ENCODE measurements at regions not wholly inside any gene's neighbourhood (a gene's known extent, or its start where the extent isn't known, plus 50 kb on each side); places are given as distances from the start of the nearest gene placed in this dataset.

DNA sequence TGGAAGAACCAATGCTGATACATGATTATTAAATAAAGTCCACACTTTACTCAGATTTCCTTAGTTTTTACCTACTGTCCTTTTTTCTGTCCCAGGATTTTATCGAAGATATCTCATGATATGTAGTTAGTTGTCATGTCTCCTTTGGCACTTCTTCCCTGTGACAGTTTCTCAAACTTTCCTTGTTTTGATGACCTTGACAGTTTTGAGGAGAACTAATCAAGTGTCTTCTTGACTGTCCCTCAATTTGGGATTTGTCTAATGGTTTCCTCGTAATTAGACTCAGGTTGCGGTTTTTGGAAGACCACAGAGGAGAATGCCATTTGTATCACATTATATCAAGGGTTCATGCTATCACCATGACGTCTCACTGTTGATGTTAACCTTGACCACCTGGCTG lies 483.1 kb upstream of the ZNF608 start:
- Histone ChIP-seq H3K27ac (ENCODE audit: low read length) (no peak overlapping the region), H3K27me3 (ENCODE audit: control insufficient read depth, insufficient read depth, low read length) (no peaks in the 10 kb centered on the region), H3K4me1 (ENCODE audit: control insufficient read depth, insufficient read depth, low read length) (no peaks in the 10 kb centered on the region), H3K9me3 (ENCODE audit: control insufficient read depth, insufficient read depth, low read length) (no peaks in the 10 kb centered on the region), H3K4me3 (ENCODE audit: low read length) (no peak overlapping the region), H3K36me3 (ENCODE audit: control insufficient read depth, insufficient read depth, low read length) (no peaks in the 10 kb centered on the region)
- H3K9me3 Mint-ChIP-seq: no peaks in the 10 kb centered on the region
- DNase-seq (no peak), ATAC-seq (no peak)
- intact Hi-C loops (cut with micrococcal nuclease): no loop called here
- H3K27ac Mint-ChIP-seq: no peak overlapping the region
- H3K27me3 Mint-ChIP-seq (ENCODE audit: low read depth in 2 of 2): peaks cover 0 to 11% of the 10 kb centered on the region in 2 donors
- WGBS (ENCODE audit: insufficient coverage): 92% methylated on average over 4 of the region's 4 CpGs
- no peak overlapping the region for H3K4me3 Mint-ChIP-seq
- TF ChIP-seq, protein P1, sequence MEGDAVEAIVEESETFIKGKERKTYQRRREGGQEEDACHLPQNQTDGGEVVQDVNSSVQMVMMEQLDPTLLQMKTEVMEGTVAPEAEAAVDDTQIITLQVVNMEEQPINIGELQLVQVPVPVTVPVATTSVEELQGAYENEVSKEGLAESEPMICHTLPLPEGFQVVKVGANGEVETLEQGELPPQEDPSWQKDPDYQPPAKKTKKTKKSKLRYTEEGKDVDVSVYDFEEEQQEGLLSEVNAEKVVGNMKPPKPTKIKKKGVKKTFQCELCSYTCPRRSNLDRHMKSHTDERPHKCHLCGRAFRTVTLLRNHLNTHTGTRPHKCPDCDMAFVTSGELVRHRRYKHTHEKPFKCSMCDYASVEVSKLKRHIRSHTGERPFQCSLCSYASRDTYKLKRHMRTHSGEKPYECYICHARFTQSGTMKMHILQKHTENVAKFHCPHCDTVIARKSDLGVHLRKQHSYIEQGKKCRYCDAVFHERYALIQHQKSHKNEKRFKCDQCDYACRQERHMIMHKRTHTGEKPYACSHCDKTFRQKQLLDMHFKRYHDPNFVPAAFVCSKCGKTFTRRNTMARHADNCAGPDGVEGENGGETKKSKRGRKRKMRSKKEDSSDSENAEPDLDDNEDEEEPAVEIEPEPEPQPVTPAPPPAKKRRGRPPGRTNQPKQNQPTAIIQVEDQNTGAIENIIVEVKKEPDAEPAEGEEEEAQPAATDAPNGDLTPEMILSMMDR (IDR thresholded peaks at IDR 0.05): no peak
- peaks cover 0 to 5% of the 10 kb centered on the region in 2 donors for H3K4me1 Mint-ChIP-seq
- H3K36me3 Mint-ChIP-seq: no peaks in the 10 kb centered on the region

DNA sequence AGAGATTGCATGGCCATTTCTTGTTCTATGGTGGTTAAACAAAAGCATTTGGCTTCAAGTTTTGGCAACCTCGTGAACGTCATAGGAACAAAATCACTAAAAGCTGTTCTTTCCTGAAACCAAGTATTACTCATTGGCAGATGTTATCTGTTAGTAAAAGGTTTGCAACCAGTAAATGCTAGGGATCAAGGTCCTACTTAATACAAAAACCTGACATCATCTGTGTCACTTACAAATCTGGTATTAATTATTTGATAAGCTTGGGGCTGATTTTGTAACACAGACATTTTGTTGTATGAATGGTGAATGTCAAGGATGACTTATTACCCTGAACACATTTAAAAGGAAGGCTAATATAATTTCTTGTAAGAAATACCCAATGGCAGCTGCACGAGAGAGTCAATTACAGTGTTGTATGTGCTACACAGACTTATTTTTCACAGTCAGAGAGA lies 486.4 kb upstream of the ZNF608 start:
- Mint-ChIP-seq H3K27me3 (ENCODE audit: low read depth in 2 of 2) (peaks cover 0 to 11% of the 10 kb centered on the region in 2 donors), H3K4me1 (no peaks in the 10 kb centered on the region), H3K4me3 (no peak overlapping the region), H3K9me3 (no peaks in the 10 kb centered on the region), H3K27ac (no peak overlapping the region), H3K36me3 (no peaks in the 10 kb centered on the region)
- Histone ChIP-seq H3K4me3 (ENCODE audit: low read length) (no peak overlapping the region), H3K36me3 (ENCODE audit: control insufficient read depth, insufficient read depth, low read length) (no peaks in the 10 kb centered on the region), H3K27me3 (ENCODE audit: control insufficient read depth, insufficient read depth, low read length) (no peaks in the 10 kb centered on the region), H3K4me1 (ENCODE audit: control insufficient read depth, insufficient read depth, low read length) (no peaks in the 10 kb centered on the region), H3K27ac (ENCODE audit: low read length) (no peak overlapping the region), H3K9me3 (ENCODE audit: control insufficient read depth, insufficient read depth, low read length) (no peaks in the 10 kb centered on the region)
- TF ChIP-seq, protein P1 (IDR thresholded peaks at IDR 0.05): no peak
- 94% methylated on average over 3 of the region's 3 CpGs for WGBS (ENCODE audit: insufficient coverage)
- intact Hi-C loops (cut with micrococcal nuclease): no loop called here
- no peak for ATAC-seq
- no peak for DNase-seq

DNA sequence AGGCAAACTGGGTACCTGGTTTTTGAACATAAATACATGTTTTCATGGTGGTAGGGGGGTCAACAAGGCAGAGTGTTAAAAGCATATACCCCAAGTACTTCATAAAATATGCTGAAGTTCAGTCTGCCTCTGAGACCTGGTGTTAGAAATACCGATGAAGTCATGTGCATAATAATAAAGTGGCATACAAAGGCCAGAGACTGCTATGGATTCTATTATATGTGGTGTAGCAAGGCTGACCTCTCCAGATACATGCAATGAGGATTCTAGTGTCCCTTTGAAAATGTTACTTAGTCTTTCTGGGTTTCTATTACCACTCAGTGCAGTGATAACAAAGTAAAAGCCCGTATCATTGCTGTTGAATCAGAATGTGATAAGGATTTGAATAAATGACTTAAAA lies 487.5 kb upstream of the ZNF608 start:
- Mint-ChIP-seq H3K4me3 (no peak overlapping the region), H3K27me3 (ENCODE audit: low read depth in 2 of 2) (peaks cover 0 to 11% of the 10 kb centered on the region in 2 donors), H3K4me1 (no peaks in the 10 kb centered on the region), H3K36me3 (no peaks in the 10 kb centered on the region), H3K27ac (no peak overlapping the region), H3K9me3 (no peaks in the 10 kb centered on the region)
- no peaks in the 10 kb centered on the region for H3K36me3 ChIP-seq (ENCODE audit: control insufficient read depth, insufficient read depth, low read length)
- TF ChIP-seq, protein P1 (IDR thresholded peaks at IDR 0.05): no peak
- ATAC-seq: no peak
- intact Hi-C loops (cut with micrococcal nuclease): no loop called here
- no peaks in the 10 kb centered on the region for H3K4me1 ChIP-seq (ENCODE audit: control insufficient read depth, insufficient read depth, low read length)
- H3K4me3 ChIP-seq (ENCODE audit: low read length): no peak overlapping the region
- 90% methylated on average over 2 of the region's 2 CpGs for WGBS (ENCODE audit: insufficient coverage)
- no peak overlapping the region for H3K27ac ChIP-seq (ENCODE audit: low read length)
- no peak for DNase-seq
- H3K27me3 ChIP-seq (ENCODE audit: control insufficient read depth, insufficient read depth, low read length): no peaks in the 10 kb centered on the region
- H3K9me3 ChIP-seq (ENCODE audit: control insufficient read depth, insufficient read depth, low read length): no peaks in the 10 kb centered on the region

DNA sequence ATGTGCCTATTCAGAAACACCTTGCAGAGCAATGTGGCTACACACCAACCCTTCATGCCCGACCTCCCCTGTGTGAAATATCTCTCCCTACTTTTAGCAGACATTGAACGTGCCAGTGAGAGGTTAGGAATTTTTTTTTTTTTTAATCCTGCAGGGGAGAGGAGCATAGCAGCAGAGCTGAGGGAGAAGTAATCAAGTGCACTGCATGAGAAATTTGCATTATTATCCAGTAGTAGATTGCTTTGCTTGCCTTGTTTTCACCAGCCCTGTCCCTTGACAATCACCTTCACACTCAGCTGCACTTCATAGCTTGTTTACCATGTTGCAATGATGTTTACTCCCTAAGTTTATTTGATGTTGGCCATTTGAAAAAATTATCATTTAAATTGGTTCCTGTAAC lies 489.6 kb upstream of the ZNF608 start:
- H3K4me1 Mint-ChIP-seq: no peaks in the 10 kb centered on the region
- H3K9me3 ChIP-seq (ENCODE audit: control insufficient read depth, insufficient read depth, low read length): no peaks in the 10 kb centered on the region
- intact Hi-C loops (cut with micrococcal nuclease): no loop called here
- 80% methylated on average over 1 of the region's 2 CpGs for whole genome bisulfite sequencing (ENCODE audit: insufficient coverage)
- H3K27ac ChIP-seq (ENCODE audit: low read length): no peak overlapping the region
- TF ChIP-seq, protein P1 (IDR thresholded peaks at IDR 0.05): no peak
- H3K27me3 Mint-ChIP-seq (ENCODE audit: low read depth in 2 of 2): peaks cover 0 to 11% of the 10 kb centered on the region in 2 donors
- no peak overlapping the region for H3K4me3 ChIP-seq (ENCODE audit: low read length)
- no peak for ATAC-seq
- no peak overlapping the region for H3K27ac Mint-ChIP-seq
- no peak overlapping the region for H3K4me3 Mint-ChIP-seq
- no peaks in the 10 kb centered on the region for H3K36me3 Mint-ChIP-seq
- DNase-seq: no peak
- H3K9me3 Mint-ChIP-seq: no peaks in the 10 kb centered on the region
- H3K4me1 ChIP-seq (ENCODE audit: control insufficient read depth, insufficient read depth, low read length): no peaks in the 10 kb centered on the region
- H3K27me3 ChIP-seq (ENCODE audit: control insufficient read depth, insufficient read depth, low read length): no peaks in the 10 kb centered on the region
- H3K36me3 ChIP-seq (ENCODE audit: control insufficient read depth, insufficient read depth, low read length): no peaks in the 10 kb centered on the region

All from natural killer cell (primary cell).